AG08395 (cell line): ENCODE measurements at regions not wholly inside any gene's neighbourhood (a gene's known extent, or its start where the extent isn't known, plus 50 kb on each side); places are given as distances from the start of the nearest gene placed in this dataset.

Source experiments
- DNase-seq: peaks from one replicate; pipeline ENCODE4 v3.0.0; 2012; ENCODE audit warnings: mixed read lengths, low spot score

DNA sequence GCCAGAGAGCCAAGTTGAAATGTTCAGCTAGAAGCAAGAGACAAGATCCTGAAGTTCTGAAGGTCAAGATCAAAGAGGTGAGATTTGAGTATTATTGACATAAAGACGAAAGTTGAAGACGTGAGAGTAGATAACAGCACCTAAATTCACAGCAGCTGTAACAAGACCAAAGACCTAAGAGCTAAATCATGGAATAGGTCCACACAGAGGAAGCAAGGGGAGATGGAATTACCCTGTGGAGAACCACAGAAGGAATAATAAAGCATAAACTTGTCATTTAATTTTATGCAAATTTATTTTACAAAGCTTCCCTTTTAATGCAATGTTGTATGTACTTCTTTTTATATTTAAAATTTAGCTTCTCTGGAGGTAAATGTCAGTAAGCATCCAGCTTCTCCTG is 523.7 kb downstream of the NR2F1-AS1 start:
- no peak for DNase-seq

DNA sequence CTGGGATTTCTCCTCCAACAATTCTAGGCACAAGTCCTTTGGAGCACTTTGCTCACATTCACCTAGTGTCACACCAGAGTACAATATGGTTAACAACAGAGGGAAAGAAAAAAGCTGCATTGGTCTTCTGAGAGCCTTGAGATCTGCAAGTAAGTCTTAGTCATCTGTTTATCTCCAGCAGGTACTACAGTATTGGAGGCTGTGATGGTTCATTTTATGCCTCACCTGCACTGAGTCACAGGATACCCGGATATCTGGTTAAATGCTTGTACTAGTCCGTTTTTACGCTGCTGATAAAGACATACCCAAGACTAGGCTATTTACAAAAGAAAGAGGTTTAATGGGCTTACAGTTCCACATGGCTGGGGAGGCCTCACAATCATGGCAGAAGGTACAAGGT is 525.0 kb downstream of the NR2F1-AS1 start:
- no peak for DNase-seq

DNA sequence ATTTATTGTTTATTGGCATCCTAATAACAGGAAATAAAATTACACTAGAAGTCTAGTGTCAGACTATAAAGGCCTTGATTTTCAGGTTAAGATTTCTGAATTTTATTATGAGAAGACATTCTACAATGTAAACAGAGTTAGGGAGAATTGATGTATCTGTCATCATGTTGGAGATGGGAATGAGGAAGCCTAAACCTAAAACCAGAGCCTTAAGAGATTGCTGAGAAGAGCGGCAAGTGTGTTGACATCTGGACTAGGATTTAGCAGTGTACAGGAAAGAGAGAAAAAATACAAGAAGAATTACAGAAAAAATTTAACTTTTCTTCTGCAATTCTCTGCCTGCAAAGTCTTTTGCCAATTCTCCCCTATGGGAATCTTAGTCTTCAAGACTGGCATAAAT is 525.5 kb downstream of the NR2F1-AS1 start:
- no peak for DNase-seq

DNA sequence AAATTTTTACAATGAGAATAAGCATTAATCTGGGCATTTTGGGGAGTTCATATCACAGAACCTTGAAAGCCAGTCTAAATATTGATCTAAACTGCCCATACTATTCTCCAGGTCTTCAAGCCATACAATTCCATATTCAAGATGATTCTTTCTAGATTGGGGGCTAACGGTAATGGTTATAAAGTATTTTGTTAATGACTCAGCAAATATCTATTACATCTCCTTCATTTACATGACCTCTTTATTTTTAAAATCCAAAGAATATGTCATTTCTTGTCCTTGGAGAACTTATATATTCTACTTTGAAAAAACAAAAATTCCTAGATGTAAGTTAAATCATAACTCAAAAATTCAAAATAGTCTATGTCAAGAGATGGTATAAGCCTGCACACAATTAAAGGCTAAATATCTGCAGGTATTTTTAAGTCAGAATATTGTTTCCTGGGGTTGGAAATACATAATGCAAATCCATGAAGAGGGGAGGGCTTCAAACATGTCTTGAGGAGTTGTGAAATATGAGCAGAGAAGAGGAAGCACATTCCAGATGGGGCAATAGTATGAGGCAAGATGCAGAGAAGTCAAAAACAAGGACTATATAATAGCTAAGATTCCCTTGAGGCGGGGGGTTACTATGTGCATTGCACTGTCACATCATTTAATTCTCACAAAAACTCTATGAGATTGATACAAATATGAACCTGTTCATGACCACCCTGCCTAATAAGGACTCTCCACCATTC is 526.4 kb downstream of the NR2F1-AS1 start:
- DNase-seq, result peak; percentile 2

DNA sequence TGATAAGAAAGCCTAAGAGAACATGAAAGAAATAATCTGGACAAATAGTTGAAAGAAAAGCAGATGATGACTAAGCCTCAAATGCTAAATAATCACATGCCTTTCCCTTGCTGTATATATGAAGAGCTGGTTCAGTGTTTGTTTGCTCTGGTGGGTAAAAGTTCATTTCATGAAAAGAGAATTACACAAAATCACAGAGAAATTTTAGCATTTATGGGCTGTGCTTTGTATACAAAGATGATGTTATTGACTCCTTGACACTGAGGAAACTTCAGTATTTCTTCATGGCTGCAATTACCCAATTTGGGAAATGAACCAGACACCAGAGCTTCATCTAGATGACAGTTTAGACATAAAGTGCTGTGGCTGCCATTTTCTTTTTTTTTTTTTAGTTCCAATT is 527.2 kb downstream of the NR2F1-AS1 start:
- DNase-seq, result no peak

DNA sequence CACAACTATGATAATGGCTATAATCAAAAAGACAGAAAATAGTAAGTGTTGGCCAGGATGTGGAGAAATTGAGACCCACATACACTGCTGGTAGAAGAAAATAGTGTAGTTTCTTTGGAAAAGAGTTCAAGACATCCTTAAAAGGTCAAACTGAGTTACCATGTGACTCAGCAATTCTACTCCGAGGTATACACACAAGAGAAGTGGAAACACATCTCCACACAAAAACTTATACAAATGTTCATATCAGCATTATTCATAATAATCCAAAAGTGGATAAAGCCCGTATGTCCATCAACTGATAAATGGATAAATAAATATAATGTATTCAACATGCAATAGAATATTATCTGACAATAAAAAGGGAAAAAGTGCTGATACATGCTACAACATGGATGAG is 532.2 kb downstream of the NR2F1-AS1 start:
- DNase-seq, result no peak

DNA sequence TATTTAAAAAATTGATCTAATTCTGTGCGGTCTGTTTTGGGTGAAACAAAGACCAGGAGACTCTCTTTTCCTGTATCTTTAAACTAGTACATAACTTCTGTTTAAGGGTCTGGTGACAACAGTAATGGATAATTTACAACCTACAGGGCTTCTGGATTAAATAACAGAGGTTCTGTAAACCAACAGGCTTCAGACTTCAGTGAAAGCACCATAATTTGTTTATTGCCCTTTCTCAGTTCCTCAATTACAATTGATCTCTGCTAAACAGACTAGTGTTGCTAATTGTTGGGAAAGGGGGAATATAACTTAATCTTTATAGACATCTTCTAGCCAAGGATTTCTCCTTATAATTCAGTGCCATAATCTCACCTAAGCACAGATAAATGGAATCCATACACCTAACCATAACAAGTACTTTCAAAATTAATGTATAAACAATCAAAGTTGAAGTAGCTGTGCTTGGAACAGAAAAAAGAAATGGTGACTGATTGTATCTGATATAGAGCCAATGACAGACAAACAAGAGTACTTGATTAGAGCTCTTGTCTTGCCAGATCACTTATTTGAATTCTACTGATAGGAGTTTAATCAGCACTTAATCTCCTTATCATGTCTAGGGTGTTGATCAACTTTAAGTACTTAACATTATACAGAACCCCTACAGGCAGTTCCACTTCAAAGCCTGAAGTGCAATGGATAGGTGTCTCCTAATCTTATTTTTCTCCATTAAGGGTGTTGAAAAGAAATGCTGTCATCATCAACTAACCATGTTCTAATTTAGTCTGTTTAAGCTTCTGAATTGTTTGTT is 536.0 kb downstream of the NR2F1-AS1 start:
- DNase-seq, result no peak

DNA sequence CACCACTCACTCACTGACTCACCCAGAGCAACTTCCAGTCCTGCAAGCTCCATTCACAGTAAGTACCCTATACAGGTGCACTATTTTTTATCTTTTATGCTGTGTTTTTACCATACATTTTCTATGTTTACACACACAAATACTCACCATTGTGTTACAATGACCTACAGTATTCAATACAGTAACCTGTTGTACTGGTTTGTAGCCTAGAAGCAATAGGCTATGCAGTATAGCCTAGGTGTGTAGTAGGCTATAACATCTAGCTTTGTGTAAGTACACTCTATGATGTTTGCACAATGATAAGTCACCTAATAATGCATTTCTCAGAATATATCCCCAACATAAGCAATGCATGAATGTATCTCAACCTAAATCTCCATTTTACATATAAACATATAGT is 541.1 kb downstream of the NR2F1-AS1 start:
- DNase-seq, result no peak

DNA sequence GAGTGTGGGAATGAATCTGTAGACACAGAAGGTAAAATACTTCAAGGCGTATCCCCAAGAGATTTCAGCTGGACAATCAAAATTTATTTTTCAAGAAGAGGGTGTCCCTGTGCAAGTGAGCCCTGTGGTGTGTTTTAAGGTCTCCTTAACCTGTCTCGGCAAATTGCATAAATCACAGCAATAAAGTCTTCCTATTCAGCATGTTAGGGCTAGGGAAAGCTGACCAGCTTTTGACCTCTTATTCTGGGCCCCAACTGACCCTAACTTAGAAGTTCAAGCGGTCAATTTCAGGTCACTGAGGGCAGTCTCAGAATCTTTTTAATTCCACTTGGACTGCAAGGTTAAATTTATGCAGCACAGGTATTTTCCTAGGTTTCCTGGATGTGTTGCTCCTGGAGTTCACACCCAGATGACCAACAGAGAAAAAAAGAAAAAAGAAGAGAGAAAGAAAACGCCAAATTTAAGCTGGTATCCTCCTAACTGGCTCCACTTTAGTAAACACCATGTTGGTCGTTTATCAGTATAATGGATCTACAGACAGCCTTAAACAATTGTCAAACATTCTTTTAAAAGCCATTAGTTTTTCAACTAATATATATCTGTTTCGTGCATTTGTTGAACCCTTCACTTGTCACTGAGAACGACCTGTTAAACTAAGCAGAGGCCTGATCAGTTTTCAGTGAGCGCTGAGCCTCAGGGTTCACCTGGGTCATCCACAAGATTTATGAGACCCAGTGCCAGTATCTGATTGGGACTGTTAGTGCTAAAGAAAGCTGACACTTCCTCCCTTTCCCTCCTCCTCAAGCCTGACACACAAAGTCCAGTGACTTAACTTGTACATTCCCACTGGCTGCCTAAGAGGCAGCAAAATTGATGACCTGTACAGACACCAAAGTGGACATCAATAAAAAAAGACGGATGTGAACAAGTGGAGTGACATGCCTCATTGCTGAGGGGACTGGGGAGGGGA is 546.1 kb downstream of the NR2F1-AS1 start:
- no peak for DNase-seq

DNA sequence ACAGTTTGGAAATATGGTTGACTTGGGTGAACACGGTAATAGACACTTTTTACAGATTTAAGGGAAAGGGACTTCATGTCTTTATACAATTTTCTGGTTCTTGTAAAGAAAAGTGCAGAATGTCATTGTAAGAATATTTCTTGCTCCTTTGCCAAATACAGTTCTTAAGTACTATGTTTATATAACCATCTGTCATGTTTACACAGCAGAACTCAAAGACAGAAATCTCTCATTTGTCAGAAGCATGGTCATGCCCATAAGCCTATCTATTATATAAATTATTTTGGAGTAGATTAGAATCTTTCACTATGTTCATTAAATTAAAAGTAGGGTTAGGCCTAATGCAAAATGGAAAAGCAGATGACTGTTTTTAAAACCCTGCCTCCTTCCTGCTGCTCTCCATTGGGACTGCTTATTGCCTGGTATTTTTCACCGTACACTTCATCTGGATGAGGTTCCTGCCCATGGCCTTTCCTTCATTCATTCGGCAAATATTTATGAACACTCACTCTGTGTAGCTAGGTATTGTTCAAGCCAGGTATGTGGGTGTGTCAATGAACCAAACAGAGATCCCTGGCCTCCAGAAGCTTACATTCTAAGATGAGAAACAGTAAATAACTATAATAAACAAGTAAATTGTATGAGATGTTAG is 558.1 kb downstream of the NR2F1-AS1 start:
- no peak for DNase-seq

DNA sequence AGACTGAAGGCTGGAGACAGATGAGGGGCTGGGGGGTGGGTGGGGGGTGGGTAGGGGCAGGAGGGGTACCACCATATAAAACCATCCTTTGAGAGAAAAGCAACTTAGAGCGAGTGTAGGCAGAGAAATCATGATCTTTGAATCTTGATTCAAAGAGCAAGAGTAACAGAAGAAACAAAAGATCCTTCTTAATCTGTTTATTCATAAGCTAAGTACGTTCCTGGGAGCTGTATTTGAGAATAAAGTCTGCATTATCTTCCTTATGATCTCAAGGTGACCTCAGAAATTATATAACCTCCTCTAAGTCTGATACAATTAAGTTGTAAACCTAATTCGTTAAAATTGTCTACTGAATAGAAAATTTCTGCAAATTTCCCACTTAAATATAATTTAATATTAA is 558.8 kb downstream of the NR2F1-AS1 start:
- DNase-seq, result no peak

DNA sequence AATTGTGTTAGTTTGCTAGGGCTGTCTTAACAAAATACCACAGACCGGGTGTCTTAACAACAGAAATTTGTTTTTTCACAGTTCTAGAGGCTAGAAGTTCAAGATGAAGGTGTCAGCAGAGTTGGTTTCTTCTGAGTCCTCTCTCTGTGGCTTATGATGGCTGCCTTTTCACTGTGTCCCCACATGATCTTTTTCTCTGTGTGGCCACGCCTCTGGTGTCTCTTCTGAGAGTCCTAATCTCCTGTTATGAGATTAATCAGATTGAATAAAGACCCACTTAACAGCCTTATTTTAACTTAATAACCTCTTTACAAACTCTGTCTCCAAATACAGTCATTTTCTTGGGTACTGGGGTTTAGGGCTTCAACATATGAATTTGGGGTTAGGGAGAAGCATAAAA is 561.1 kb downstream of the NR2F1-AS1 start:
- no peak for DNase-seq

DNA sequence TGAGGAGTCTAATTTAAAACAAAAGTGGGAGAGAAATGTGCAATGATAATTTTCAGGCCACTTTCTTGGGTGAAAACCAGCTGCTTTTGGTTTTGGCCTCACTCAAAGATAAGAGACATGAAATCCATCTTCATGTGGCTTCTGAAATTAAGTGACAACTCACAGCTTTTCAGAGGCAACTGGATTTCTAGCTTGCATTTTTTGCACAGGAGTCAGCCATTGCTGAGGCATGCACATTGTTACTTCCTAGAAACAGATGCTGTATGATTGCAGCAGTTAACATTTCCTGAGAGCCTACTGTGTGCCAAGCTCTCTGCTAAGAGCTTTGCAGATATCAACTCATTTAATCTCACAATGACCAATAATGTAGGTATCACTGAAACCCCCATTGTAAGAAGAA is 562.6 kb downstream of the NR2F1-AS1 start:
- DNase-seq, result peak; percentile 34

DNA sequence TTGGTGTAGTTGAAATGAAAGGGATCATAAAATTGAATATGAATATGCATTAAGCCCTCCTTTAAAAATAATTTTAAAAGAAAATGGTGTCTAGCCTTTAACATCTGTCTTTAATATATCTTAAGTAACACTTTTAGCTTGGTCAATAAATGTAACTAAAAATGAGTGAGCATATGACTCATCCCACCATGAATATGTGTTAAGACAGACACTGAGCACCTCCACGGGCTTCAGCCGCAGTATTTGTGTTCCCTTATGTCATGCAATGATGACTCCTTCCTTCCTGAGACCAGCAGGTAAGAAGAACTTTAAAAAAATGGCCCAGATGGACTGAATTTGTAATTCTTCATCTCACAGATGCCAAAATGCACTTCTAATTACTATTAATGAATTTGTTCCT is 563.2 kb downstream of the NR2F1-AS1 start:
- DNase-seq, result peak; percentile 38

DNA sequence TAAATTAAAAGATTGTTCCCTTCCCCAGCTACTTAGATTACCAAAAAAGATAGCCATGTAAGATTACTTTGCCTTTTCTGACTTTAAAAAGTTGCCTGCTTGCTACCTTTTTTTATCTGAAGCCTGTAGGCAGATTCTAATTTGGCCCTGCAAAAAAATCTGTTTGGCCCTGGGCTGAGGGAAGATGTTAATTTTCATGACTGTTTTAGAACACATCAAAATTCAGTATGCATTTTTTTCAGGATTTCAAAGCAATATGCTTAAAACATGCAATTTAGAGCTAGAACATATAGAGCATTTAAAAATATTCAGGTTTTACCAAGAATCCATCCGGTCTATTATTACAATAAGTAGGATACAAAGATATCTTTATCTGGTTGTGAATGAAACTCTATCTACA is 563.6 kb downstream of the NR2F1-AS1 start:
- DNase-seq, result no peak

DNA sequence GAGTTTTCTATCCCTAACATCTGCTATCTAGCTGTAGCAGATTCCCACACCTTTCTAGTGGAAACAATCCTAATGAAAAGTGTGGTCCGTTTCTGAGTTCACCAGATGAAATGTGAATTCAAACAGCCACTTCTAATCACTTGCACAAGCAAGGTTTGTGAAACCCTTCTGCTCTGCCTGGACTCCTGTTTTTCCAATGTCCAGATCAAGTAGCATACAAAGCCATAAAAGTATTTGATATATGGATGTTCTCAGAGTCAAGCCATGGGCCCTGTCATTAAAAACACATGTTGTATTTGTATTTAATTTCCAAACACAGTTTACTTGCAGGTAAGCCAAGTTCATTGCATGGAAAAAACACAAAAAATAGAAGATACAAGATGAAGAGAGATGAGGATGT is 570.4 kb downstream of the NR2F1-AS1 start:
- DNase-seq, result no peak

DNA sequence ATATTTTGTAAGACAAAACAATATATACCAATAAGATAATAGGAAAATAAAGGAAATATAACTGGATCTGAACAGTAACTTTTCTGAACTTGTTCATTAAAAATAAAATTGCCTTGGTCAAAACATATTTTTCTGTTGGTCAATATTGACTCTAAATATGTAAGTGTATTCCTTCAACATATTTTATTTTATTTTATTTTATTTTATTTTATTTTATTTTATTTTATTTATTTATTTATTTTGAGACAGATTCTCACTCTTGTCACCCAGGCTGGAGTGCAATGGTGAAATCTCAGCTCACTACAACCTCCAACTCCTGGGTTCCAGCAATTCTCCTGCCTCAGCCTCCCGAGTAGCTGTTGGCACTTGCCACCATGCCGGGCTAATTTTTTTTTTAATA is 571.0 kb downstream of the NR2F1-AS1 start:
- DNase-seq, result no peak

DNA sequence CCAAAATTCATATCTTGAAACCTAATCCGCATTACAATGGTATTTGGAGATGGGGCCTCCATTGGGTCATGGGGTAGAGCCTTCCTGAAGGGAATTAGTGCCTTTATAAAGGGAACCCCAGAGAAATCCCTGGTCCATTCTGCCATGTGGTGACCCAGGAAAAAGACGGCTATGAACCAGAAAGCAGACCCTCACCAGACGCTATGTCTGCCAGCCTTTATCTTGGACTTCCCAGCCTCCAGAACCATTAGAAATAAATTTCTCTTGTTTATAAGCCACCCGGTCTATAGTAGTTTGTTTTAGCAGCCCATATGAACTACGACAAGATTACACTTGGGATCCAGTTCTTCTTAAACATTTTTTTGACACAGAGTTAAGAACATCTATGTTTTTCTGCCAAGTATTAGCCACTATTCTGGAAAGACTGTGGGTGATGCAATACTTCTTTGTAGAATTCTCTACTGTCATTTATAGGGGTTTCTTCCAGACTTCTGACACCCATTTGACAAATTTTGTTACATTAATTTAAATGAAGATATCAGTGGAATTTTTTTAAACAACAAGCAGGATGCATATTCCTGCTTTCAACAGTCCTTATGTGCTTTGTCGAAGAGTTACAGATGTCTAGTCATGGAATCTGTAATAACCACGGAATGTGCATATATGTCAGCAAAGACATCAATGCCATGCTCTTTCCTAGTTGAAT is 572.4 kb downstream of the NR2F1-AS1 start:
- DNase-seq, result no peak

DNA sequence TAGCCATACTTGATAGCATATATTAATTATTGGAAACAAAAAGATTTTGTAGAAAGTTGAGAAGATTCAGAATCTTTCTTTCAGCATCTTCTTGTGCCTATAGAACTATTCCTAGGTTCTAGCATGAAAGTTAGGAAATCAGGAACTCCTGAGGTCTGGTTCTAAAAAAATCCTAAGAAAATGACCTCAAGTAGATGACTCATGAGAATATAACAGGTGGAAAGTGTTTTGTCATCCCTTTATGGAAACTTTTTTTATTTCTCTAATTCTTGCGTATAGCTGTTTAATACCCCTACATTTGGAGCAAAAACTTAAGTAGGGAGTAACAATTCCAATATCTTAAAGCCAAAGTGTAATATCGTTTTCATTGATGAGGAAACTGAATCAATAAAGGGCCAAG is 574.1 kb downstream of the NR2F1-AS1 start:
- DNase-seq, result no peak

DNA sequence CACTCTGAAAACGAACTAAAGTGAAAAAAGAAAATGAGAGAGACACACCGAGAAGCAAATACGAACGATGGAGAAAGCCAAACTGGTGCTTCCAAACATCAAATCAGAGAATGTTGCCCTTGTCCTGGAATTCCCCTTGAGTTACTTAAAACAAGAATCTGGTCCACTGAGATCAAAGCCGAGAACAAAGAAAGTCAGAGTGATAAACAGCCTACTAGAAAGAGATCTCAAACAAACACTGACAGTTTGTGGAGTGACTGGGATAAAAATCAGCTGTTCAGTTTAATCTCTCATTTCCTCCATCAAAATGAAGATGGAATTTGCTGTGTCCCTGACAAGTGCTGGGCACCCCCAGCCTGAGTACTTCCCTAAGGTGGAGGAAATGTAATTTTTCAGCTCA is 582.6 kb downstream of the NR2F1-AS1 start:
- DNase-seq, result no peak

DNA sequence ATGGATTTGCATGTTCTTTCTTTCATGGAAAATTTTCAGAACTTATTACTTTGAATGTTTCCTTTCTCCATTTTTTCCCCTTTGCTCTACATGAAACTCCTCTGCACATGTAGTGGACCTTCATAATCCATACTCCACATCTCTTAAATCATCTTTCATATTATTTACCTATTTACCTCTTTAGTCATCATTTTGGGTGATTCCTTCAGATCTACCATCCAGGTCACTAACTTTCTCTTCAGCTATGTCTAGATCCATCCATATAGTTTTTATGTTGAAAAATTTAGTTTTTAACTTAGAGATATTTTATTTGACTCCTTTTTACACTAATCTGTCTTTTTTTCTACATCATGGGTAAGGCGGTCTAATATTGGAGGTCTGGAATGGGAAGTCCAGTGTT is 586.6 kb downstream of the NR2F1-AS1 start:
- no peak for DNase-seq
